ENCODE measurements at regions not wholly inside any gene's neighbourhood (a gene's known extent, or its start where the extent isn't known, plus 50 kb on each side); places are given as distances from the start of the nearest gene placed in this dataset.

- no peak for TF ChIP-seq CTCF (IDR thresholded peaks at IDR 0.05; ENCODE audit: low read depth, low read length)
- H3K4me3 ChIP-seq (ENCODE audit: low read depth, low read length) = no peak overlapping the region
Observed at GRCh38 chr7:41470081-41470480, 232.8 kb downstream of the INHBA start.

GRCh38 chr7:41467596-41467995 is 235.3 kb downstream of the INHBA start:
- TF ChIP-seq CTCF (IDR thresholded peaks at IDR 0.05; ENCODE audit: low read depth, low read length) = no peak
- H3K4me3 ChIP-seq (ENCODE audit: low read depth, low read length) = no peak overlapping the region

- no peak overlapping the region for H3K4me3 ChIP-seq (ENCODE audit: low read depth, low read length)
- TF ChIP-seq CTCF (IDR thresholded peaks at IDR 0.05; ENCODE audit: low read depth, low read length) = no peak
Observed at GRCh38 chr7:41466760-41467384, 236.0 kb downstream of the INHBA start.

- TF ChIP-seq CTCF (IDR thresholded peaks at IDR 0.05; ENCODE audit: low read depth, low read length) = no peak
- H3K4me3 ChIP-seq (ENCODE audit: low read depth, low read length) = no peak overlapping the region
Observed at GRCh38 chr7:41465571-41465970, 237.3 kb downstream of the INHBA start.

- H3K4me3 ChIP-seq (ENCODE audit: low read depth, low read length) = no peak overlapping the region
- no peak for TF ChIP-seq CTCF (IDR thresholded peaks at IDR 0.05; ENCODE audit: low read depth, low read length)
Observed at GRCh38 chr7:41463770-41464470, 239.0 kb downstream of the INHBA start.

GRCh38 chr7:41459623-41460261 is 243.1 kb downstream of the INHBA start:
- TF ChIP-seq CTCF (IDR thresholded peaks at IDR 0.05; ENCODE audit: low read depth, low read length) = no peak
- H3K4me3 ChIP-seq (ENCODE audit: low read depth, low read length) = no peak overlapping the region

- no peak for TF ChIP-seq CTCF (IDR thresholded peaks at IDR 0.05; ENCODE audit: low read depth, low read length)
- no peak overlapping the region for H3K4me3 ChIP-seq (ENCODE audit: low read depth, low read length)
Observed at GRCh38 chr7:41459183-41459582, 243.7 kb downstream of the INHBA start.

Measured in WI38 (cell line).